Heart right ventricle (tissue), 16 donors: ENCODE measurements at regions not wholly inside any gene's neighbourhood (a gene's known extent, or its start where the extent isn't known, plus 50 kb on each side); places are given as distances from the start of the nearest gene placed in this dataset.

Experiments used
- ATAC-seq, 8 donors: fragments of 200-7000 bp; cut with Tn5 transposase; one replicate each; pipeline ENCODE4 v1.9.1; 2020; ENCODE audit warnings: mild to moderate bottlenecking in 8 of 8, moderate library complexity in 8 of 8, moderate number of reproducible peaks in 1 of 8
- DNase-seq, 2 donors: peaks; one replicate each; pipeline ENCODE4 v3.0.0-alpha.2; 2020
- H3K27ac ChIP-seq, 10 donors: fragments of 200-600 bp; sonication (generic) in 2 of 10; one replicate each; pipeline versions ENCODE4 v1.5.0 to v1.8.0; 2020 to 2022; ENCODE audit warnings: mild to moderate bottlenecking in 3 of 10
- H3K27me3 ChIP-seq, 7 donors: fragments of 200-600 bp; one replicate each; pipeline ENCODE4 v1.8.0; 2021 to 2022; ENCODE audit warnings: mild to moderate bottlenecking in 2 of 7
- H3K36me3 ChIP-seq, 9 donors: fragments of 200-600 bp; sonication (generic) in 1 of 9; one replicate each; pipeline versions ENCODE4 v1.5.0 to v1.8.0; 2020 to 2022; ENCODE audit warnings: mild to moderate bottlenecking in 2 of 9
- H3K4me1 ChIP-seq, 9 donors: fragments of 200-600 bp; sonication (generic) in 1 of 9; one replicate each; pipeline versions ENCODE4 v1.5.0 to v1.8.0; 2020 to 2022; ENCODE audit warnings: mild to moderate bottlenecking in 4 of 9
- H3K4me3 ChIP-seq, 10 donors: fragments of 200-600 bp; sonication (generic) in 2 of 10; one replicate each; pipeline versions ENCODE4 v1.5.0 to v1.8.0; 2020 to 2022; ENCODE audit warnings: mild to moderate bottlenecking in 7 of 10, moderate library complexity in 2 of 10
- H3K9me3 ChIP-seq, 11 donors: fragments of 200-600 bp in 10 of 11; sonication (generic) in 2 of 11; one replicate each; pipeline versions ENCODE4 v1.5.0 to v1.8.0; 2013 to 2022; ENCODE audit warnings: mild to moderate bottlenecking in 2 of 11, control low read depth in 1 of 11, moderate library complexity in 1 of 11
- WGBS, 2 donors: extraction: QIAGEN DNeasy Blood & Tissue Kit; methylation state at CpG; one replicate each; pipeline ENCODE4 v1.1.7; 2013; ENCODE audit warnings: inconsistent platforms in 1 of 2; 5-methylcytosine and 5-hydroxymethylcytosine counted together
- intact Hi-C, 10 donors: fragments of 100-400 bp; cut with DNase I; formaldehyde crosslinking; loops; one replicate each; pipeline versions ENCODE4 v1.11.1 to v1.14.2; 2022
- TF ChIP-seq, protein P1 (sequence below), 9 donors: fragments of 200-600 bp; sonication (generic) in 2 of 9; IDR thresholded peaks; one replicate each; pipeline versions ENCODE4 v1.5.0 to v1.8.0; 2021 to 2022; ENCODE audit warnings: antibody characterized with exemption in 9 of 9, mild to moderate bottlenecking in 5 of 9, moderate library complexity in 1 of 9
- donor health status: Arrhythmogenic right ventricular cardiomyopathy.
- donor health status: ischemic (EF 13 %, LVEDD 7.1; RV severe dilation, severe dysfunction).
- donor health status: healthy with polysubstance abuse.
- donor health status: DM: no; HTN: yes; CAD: no.
- donor health status: DM: no; HTN: no; CAD: no.
- donor health status: ischemic (EF 25% LVEDD 6.9; RV normal size, moderate dysfunction).
- donor health status: ischemic (EF 25% LVEDD 5.7; RV mildly dilated, moderate dysfunction).
- donor health status: healthy.
- donor health status: DM: yes; HTN: yes; CAD: no.
- donor health status: Ischemic cardiomyopathy.
- donor health status: ischemic (EF 35%, LVEDD 5.7; RV mildly dilated, moderate dysfunction).
- donor health status: nonischemic (EF 11% LVEDD 7.7; RV severe dilation, severe dysfunction).
- donor health status: DM: yes; HTN: yes; CAD: no.
- donor health status: PGD.
- donor health status: ischemic (EF 29% LVEDD 5.4; RV normal size, mild dysfunction).
- donor health status: nonischemic (EF 23%, LVEDD 6.1; RV moderate dilation, normal function).

DNA sequence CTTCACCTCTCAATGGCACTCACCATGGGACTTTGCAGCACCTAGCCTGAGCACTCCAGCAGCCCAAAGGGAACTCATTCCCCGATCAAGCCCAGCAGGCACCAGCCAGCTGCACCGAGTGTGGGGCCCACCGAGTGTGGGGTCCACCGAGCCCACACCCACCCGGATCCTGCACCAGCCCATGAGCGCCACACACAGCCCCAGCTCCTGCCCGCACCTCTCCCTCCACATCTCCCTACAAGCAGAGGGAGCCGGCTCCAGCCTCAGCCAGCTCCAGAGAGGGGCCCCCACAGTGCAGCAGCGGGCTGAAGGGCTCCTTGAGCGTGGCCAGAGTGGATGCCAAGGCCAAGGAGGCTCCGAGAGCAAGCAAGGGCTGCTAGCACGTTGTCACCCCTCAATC, 1182.4 kb downstream of the HACE1 start:
- intact Hi-C loops = no loop called here
- Histone ChIP-seq H3K27me3 (no peaks in the 10 kb centered on the region), H3K4me1 (no peaks in the 10 kb centered on the region), H3K9me3 (peaks cover 0 to 16% (median 0%) of the 10 kb centered on the region in 11 donors), H3K27ac (no peak overlapping the region), H3K4me3 (no peak overlapping the region), H3K36me3 (no peaks in the 10 kb centered on the region)
- 88% methylated on average over 12 of the region's 12 CpGs for WGBS, 2 donors
- TF ChIP-seq, protein P1, sequence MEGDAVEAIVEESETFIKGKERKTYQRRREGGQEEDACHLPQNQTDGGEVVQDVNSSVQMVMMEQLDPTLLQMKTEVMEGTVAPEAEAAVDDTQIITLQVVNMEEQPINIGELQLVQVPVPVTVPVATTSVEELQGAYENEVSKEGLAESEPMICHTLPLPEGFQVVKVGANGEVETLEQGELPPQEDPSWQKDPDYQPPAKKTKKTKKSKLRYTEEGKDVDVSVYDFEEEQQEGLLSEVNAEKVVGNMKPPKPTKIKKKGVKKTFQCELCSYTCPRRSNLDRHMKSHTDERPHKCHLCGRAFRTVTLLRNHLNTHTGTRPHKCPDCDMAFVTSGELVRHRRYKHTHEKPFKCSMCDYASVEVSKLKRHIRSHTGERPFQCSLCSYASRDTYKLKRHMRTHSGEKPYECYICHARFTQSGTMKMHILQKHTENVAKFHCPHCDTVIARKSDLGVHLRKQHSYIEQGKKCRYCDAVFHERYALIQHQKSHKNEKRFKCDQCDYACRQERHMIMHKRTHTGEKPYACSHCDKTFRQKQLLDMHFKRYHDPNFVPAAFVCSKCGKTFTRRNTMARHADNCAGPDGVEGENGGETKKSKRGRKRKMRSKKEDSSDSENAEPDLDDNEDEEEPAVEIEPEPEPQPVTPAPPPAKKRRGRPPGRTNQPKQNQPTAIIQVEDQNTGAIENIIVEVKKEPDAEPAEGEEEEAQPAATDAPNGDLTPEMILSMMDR (IDR thresholded peaks at IDR 0.05) = no peak
- DNase-seq (no peak), ATAC-seq (no peak)

DNA sequence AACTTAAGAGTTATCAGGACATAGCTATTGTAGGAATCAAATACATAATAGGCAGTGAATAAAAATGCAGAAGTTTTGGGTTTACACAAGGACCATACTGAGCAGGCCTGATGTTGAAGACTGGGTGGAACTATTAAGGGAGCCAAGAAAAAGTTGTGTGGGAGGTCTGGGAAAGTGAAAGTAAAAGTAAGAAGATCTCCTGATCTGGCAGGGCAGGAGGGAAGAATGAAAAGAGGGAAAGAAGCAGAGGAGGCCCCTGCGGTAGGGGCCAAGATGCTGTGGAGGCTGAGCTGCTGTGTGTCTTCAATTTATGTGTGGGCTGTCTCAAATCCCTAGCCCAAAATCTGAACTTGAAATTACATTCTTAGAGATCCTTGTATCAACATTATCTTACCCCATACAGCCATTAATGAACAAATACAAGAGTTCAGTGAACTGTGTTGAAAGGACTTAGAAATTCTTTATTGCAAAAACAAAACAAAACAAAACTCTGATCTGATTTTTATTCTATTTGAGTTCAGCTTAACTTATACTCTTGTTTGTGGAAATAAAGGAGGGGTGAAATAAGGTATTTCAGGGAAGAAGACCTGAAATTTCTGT, 1183.8 kb downstream of the HACE1 start:
- peaks cover 0 to 16% (median 0%) of the 10 kb centered on the region in 11 donors for H3K9me3 ChIP-seq
- WGBS, 2 donors = 51 to 62% methylated on average over 1 of the region's 1 CpG
- H3K36me3 ChIP-seq = no peaks in the 10 kb centered on the region
- H3K27me3 ChIP-seq = no peaks in the 10 kb centered on the region
- no peaks in the 10 kb centered on the region for H3K4me1 ChIP-seq
- intact Hi-C loops = no loop called here
- H3K27ac ChIP-seq = no peak overlapping the region
- H3K4me3 ChIP-seq = no peak overlapping the region
- ATAC-seq (no peak), DNase-seq (no peak)
- TF ChIP-seq, protein P1 (IDR thresholded peaks at IDR 0.05) = no peak

DNA sequence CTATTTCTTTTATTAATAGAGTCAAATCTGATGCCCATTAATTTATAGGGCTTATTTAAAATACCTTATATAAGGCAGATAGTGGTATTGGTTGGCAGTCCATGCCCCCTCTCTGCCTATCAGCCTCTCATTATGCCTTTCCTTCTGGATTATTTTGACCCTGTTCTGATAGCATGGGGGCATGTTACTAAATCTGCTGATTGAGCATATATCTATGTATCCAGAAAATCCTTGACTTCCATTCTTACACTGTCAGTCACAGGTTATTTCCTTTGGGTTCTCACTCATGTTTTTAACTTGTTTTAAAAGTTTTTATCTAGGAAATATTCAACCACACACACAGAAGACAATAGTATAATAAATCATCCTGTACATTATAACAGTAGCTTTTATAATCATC, 1184.9 kb downstream of the HACE1 start:
- H3K27ac ChIP-seq = no peak overlapping the region
- TF ChIP-seq, protein P1 (IDR thresholded peaks at IDR 0.05) = no peak
- H3K9me3 ChIP-seq = peaks cover 0 to 16% (median 0%) of the 10 kb centered on the region in 11 donors
- no peak overlapping the region for H3K4me3 ChIP-seq
- ATAC-seq = no peak
- no peaks in the 10 kb centered on the region for H3K4me1 ChIP-seq
- intact Hi-C loops = no loop called here
- no peaks in the 10 kb centered on the region for H3K27me3 ChIP-seq
- DNase-seq = no peak
- H3K36me3 ChIP-seq = no peaks in the 10 kb centered on the region

DNA sequence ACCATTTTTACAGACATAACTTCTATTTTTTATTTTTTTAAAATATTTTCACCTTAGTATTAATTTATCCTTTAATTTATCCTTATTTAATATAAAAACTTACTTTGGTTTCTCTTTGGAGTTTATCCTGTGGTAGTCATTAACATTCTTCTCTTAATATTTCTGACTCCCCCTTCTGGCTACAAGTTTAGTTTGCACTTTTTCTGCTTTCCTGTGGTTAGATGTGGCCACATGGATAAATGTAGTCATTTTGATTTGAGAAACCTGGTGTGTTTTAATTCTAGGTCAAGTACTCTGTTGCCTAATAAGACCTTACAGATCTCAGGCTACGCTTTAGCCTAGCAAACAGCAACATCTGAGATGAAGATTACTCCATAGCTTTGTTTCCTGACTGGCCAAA, 1187.5 kb downstream of the HACE1 start:
- TF ChIP-seq, protein P1 (IDR thresholded peaks at IDR 0.05) = peak in 1 of 9 donors; percentile 7
- no peaks in the 10 kb centered on the region for H3K27me3 ChIP-seq
- H3K9me3 ChIP-seq = peaks cover 0 to 9% (median 0%) of the 10 kb centered on the region in 11 donors
- H3K36me3 ChIP-seq = no peaks in the 10 kb centered on the region
- no peak overlapping the region for H3K4me3 ChIP-seq
- H3K27ac ChIP-seq = no peak overlapping the region
- intact Hi-C loops = no loop called here
- 81 to 84% methylated on average over 1 of the region's 1 CpG for WGBS, 2 donors
- H3K4me1 ChIP-seq = no peaks in the 10 kb centered on the region
- no peak for DNase-seq
- no peak for ATAC-seq
